ENCODE measurements at regions not wholly inside any gene's neighbourhood (a gene's known extent, or its start where the extent isn't known, plus 50 kb on each side); places are given as distances from the start of the nearest gene placed in this dataset.

DNA sequence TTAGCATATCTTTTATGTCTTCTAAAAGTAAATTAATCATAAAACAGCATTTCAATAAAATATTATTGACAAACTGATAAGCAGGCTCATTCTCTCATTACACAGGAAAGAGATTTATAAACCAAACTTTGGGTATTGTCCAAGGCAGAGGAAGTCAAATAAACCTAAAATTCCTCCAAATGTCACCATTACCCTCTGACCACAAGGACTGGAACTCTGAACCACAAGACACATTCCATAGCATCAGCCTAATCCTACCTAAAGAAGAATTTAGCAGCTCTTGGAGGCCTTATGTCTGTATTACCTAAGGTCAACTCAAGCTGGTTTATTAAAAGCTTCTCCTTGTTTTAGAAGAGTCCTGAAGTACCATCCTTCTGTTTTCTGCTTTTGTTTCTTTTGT is 82.4 kb upstream of the SLC13A1 start:
- H3K9me2 ChIP-seq (ENCODE audit: insufficient read depth), result peaks cover 6% of the 10 kb centered on the region; the same call in 1 of the 2 replicates
- H3K79me2 ChIP-seq (replicated peaks; ENCODE audit: insufficient read depth), result no peaks in the 10 kb centered on the region
- peaks cover 2% of the 10 kb centered on the region for H3K27me3 Mint-ChIP-seq (ENCODE audit: insufficient read depth, low read depth, poor library complexity)
- peaks cover 6% of the 10 kb centered on the region; the same call in 1 of the 2 replicates for H3K4me1 ChIP-seq (ENCODE audit: insufficient read depth)
- H3K4me3 ChIP-seq, result no peak overlapping the region
- H3K4me1 Mint-ChIP-seq, result peaks cover 12% of the 10 kb centered on the region
- no peaks in the 10 kb centered on the region for H3K36me3 Mint-ChIP-seq (ENCODE audit: low read depth)
- no peak overlapping the region for H3K4me3 Mint-ChIP-seq
- DNase-seq (ENCODE audit: low spot score) (no peak), ATAC-seq (no peak)
- H4K20me1 ChIP-seq (replicated peaks; ENCODE audit: insufficient read depth), result no peaks in the 10 kb centered on the region
- H3F3A ChIP-seq (replicated peaks; ENCODE audit: low read depth), result no peaks in the 10 kb centered on the region
- H3K27ac ChIP-seq (ENCODE audit: low read depth), result no peak overlapping the region
- no peaks in the 10 kb centered on the region for H3K36me3 ChIP-seq (ENCODE audit: insufficient read depth)
- H3K27me3 ChIP-seq (ENCODE audit: insufficient read depth), result no peaks in the 10 kb centered on the region
- H3K4me2 ChIP-seq, result no peak overlapping the region
- no peak overlapping the region for H3K27ac Mint-ChIP-seq
- no peaks in the 10 kb centered on the region for H3K9me3 Mint-ChIP-seq
- no peak overlapping the region for H2AFZ ChIP-seq
- no peak for TF ChIP-seq EZH2 (IDR thresholded peaks at IDR 0.05; ENCODE audit: low read depth, unreplicated experiment)
- no peak for TF ChIP-seq NANOG (IDR thresholded peaks at IDR 0.05; ENCODE audit: borderline replicate concordance)
- no peak for TF ChIP-seq ZNF114 (CRISPR knock-in tag; IDR thresholded peaks at IDR 0.05)
- TF ChIP-seq STAT1 (IDR thresholded peaks at IDR 0.05; ENCODE audit: unreplicated experiment), result no peak
- TF ChIP-seq, protein P1, sequence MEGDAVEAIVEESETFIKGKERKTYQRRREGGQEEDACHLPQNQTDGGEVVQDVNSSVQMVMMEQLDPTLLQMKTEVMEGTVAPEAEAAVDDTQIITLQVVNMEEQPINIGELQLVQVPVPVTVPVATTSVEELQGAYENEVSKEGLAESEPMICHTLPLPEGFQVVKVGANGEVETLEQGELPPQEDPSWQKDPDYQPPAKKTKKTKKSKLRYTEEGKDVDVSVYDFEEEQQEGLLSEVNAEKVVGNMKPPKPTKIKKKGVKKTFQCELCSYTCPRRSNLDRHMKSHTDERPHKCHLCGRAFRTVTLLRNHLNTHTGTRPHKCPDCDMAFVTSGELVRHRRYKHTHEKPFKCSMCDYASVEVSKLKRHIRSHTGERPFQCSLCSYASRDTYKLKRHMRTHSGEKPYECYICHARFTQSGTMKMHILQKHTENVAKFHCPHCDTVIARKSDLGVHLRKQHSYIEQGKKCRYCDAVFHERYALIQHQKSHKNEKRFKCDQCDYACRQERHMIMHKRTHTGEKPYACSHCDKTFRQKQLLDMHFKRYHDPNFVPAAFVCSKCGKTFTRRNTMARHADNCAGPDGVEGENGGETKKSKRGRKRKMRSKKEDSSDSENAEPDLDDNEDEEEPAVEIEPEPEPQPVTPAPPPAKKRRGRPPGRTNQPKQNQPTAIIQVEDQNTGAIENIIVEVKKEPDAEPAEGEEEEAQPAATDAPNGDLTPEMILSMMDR (conservative IDR thresholded peaks at IDR 0.05; ENCODE audit: low read depth in 2 of 2), result no peak
- TF ChIP-seq ZNF462 (CRISPR knock-in tag; IDR thresholded peaks at IDR 0.05), result no peak
- TF ChIP-seq, protein P2, sequence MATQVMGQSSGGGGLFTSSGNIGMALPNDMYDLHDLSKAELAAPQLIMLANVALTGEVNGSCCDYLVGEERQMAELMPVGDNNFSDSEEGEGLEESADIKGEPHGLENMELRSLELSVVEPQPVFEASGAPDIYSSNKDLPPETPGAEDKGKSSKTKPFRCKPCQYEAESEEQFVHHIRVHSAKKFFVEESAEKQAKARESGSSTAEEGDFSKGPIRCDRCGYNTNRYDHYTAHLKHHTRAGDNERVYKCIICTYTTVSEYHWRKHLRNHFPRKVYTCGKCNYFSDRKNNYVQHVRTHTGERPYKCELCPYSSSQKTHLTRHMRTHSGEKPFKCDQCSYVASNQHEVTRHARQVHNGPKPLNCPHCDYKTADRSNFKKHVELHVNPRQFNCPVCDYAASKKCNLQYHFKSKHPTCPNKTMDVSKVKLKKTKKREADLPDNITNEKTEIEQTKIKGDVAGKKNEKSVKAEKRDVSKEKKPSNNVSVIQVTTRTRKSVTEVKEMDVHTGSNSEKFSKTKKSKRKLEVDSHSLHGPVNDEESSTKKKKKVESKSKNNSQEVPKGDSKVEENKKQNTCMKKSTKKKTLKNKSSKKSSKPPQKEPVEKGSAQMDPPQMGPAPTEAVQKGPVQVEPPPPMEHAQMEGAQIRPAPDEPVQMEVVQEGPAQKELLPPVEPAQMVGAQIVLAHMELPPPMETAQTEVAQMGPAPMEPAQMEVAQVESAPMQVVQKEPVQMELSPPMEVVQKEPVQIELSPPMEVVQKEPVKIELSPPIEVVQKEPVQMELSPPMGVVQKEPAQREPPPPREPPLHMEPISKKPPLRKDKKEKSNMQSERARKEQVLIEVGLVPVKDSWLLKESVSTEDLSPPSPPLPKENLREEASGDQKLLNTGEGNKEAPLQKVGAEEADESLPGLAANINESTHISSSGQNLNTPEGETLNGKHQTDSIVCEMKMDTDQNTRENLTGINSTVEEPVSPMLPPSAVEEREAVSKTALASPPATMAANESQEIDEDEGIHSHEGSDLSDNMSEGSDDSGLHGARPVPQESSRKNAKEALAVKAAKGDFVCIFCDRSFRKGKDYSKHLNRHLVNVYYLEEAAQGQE (IDR thresholded peaks at IDR 0.05; ENCODE audit: unreplicated experiment), result no peak
- TF ChIP-seq CREB1 (CRISPR knock-in tag; IDR thresholded peaks at IDR 0.05; ENCODE audit: low read depth), result no peak

Data from GM23338 (cell line).